Mononuclear cell (primary cell): ENCODE measurements at regions not wholly inside any gene's neighbourhood (a gene's known extent, or its start where the extent isn't known, plus 50 kb on each side); places are given as distances from the start of the nearest gene placed in this dataset.

ENCODE experiments used
- H3K27me3 ChIP-seq: 2 replicates; pipeline ENCODE4 v1.6.0; 2011; ENCODE audit warnings: low read length, control low read depth; ENCODE audit not compliant: insufficient read depth
- H3K4me1 ChIP-seq: 2 replicates; pipeline ENCODE4 v1.5.1; 2011; ENCODE audit warnings: mild to moderate bottlenecking, low read length, control low read depth; ENCODE audit not compliant: insufficient read depth
- H3K4me3 ChIP-seq: 2 replicates; pipeline ENCODE4 v1.5.1; 2011; ENCODE audit warnings: mild to moderate bottlenecking, low read length, moderate library complexity
- H3K9me3 ChIP-seq: 2 replicates; pipeline ENCODE4 v1.5.1; 2011; ENCODE audit warnings: low read depth, mild to moderate bottlenecking, control low read depth, low read length

- Histone ChIP-seq H3K9me3 (no peaks in the 10 kb centered on the region), H3K4me3 (no peak overlapping the region), H3K4me1 (peaks cover 10% of the 10 kb centered on the region), H3K27me3 (no peaks in the 10 kb centered on the region)
Measured at GRCh38 chr6:156560476-156560875, 216.7 kb upstream of the ARID1B start.

GRCh38 chr6:156559162-156559690 is 218.0 kb upstream of the ARID1B start:
- no peak overlapping the region for H3K4me3 ChIP-seq
- no peaks in the 10 kb centered on the region for H3K9me3 ChIP-seq
- H3K27me3 ChIP-seq, result no peaks in the 10 kb centered on the region
- H3K4me1 ChIP-seq, result peaks cover 10% of the 10 kb centered on the region

- H3K4me3 ChIP-seq, result no peak overlapping the region
- H3K27me3 ChIP-seq, result no peaks in the 10 kb centered on the region
- peaks cover 10% of the 10 kb centered on the region for H3K4me1 ChIP-seq
- no peaks in the 10 kb centered on the region for H3K9me3 ChIP-seq
Measured at GRCh38 chr6:156557911-156558259, 219.3 kb upstream of the ARID1B start.

GRCh38 chr6:156557251-156557910 is 219.8 kb upstream of the ARID1B start:
- Histone ChIP-seq H3K4me1 (peaks cover 10% of the 10 kb centered on the region), H3K9me3 (no peaks in the 10 kb centered on the region), H3K4me3 (no peak overlapping the region), H3K27me3 (no peaks in the 10 kb centered on the region)

GRCh38 chr6:156556811-156557210 is 220.4 kb upstream of the ARID1B start:
- Histone ChIP-seq H3K9me3 (no peaks in the 10 kb centered on the region), H3K4me3 (no peak overlapping the region), H3K4me1 (peaks cover 10% of the 10 kb centered on the region), H3K27me3 (no peaks in the 10 kb centered on the region)

- no peak overlapping the region for H3K4me3 ChIP-seq
- peaks cover 10% of the 10 kb centered on the region for H3K4me1 ChIP-seq
- no peaks in the 10 kb centered on the region for H3K9me3 ChIP-seq
- H3K27me3 ChIP-seq, result no peaks in the 10 kb centered on the region
Measured at GRCh38 chr6:156555116-156555515, 222.1 kb upstream of the ARID1B start.

- no peaks in the 10 kb centered on the region for H3K27me3 ChIP-seq
- H3K4me3 ChIP-seq, result no peak overlapping the region
- H3K4me1 ChIP-seq, result peaks cover 10% of the 10 kb centered on the region
- no peaks in the 10 kb centered on the region for H3K9me3 ChIP-seq
Measured at GRCh38 chr6:156554160-156554559, 223.0 kb upstream of the ARID1B start.

GRCh38 chr6:156552849-156553248 is 224.3 kb upstream of the ARID1B start:
- no peak overlapping the region for H3K4me3 ChIP-seq
- no peaks in the 10 kb centered on the region for H3K27me3 ChIP-seq
- peaks cover 10% of the 10 kb centered on the region for H3K4me1 ChIP-seq
- no peaks in the 10 kb centered on the region for H3K9me3 ChIP-seq

- Histone ChIP-seq H3K27me3 (no peaks in the 10 kb centered on the region), H3K4me3 (no peak overlapping the region), H3K9me3 (no peaks in the 10 kb centered on the region), H3K4me1 (no peaks in the 10 kb centered on the region)
Measured at GRCh38 chr6:156550949-156551348, 226.2 kb upstream of the ARID1B start.

- Histone ChIP-seq H3K9me3 (no peaks in the 10 kb centered on the region), H3K4me1 (no peaks in the 10 kb centered on the region), H3K4me3 (no peak overlapping the region), H3K27me3 (no peaks in the 10 kb centered on the region)
Measured at GRCh38 chr6:156545931-156546330, 231.2 kb upstream of the ARID1B start.

- Histone ChIP-seq H3K9me3 (no peaks in the 10 kb centered on the region), H3K27me3 (no peaks in the 10 kb centered on the region), H3K4me3 (no peak overlapping the region), H3K4me1 (no peaks in the 10 kb centered on the region)
Measured at GRCh38 chr6:156545021-156545420, 232.2 kb upstream of the ARID1B start.

GRCh38 chr6:156544046-156544445 is 233.1 kb upstream of the ARID1B start:
- Histone ChIP-seq H3K9me3 (no peaks in the 10 kb centered on the region), H3K4me3 (no peak overlapping the region), H3K27me3 (no peaks in the 10 kb centered on the region), H3K4me1 (no peaks in the 10 kb centered on the region)

GRCh38 chr6:156543431-156543830 is 233.7 kb upstream of the ARID1B start:
- Histone ChIP-seq H3K9me3 (no peaks in the 10 kb centered on the region), H3K4me1 (no peaks in the 10 kb centered on the region), H3K27me3 (no peaks in the 10 kb centered on the region), H3K4me3 (no peak overlapping the region)

- Histone ChIP-seq H3K4me3 (no peak overlapping the region), H3K27me3 (no peaks in the 10 kb centered on the region), H3K9me3 (no peaks in the 10 kb centered on the region), H3K4me1 (no peaks in the 10 kb centered on the region)
Measured at GRCh38 chr6:156538875-156539660, 238.1 kb upstream of the ARID1B start.

- Histone ChIP-seq H3K27me3 (no peaks in the 10 kb centered on the region), H3K4me1 (no peaks in the 10 kb centered on the region), H3K9me3 (no peaks in the 10 kb centered on the region), H3K4me3 (no peak overlapping the region)
Measured at GRCh38 chr6:156534594-156534993, 242.6 kb upstream of the ARID1B start.
